ENCODE measurements at regions not wholly inside any gene's neighbourhood (a gene's known extent, or its start where the extent isn't known, plus 50 kb on each side); places are given as distances from the start of the nearest gene placed in this dataset.

GRCh38 chr1:109850194-109850593 is 60.5 kb upstream of the CSF1 start:
- TF ChIP-seq GABPA (IDR thresholded peaks at IDR 0.05; ENCODE audit: low read depth) (no peak), TAF1 (IDR thresholded peaks at IDR 0.05; ENCODE audit: borderline replicate concordance, low read depth, low read length) (no peak), BHLHE40 (IDR thresholded peaks at IDR 0.05; ENCODE audit: borderline replicate concordance in 1 of 2, low read depth in 2 of 2, low read length in 1 of 2) (no peak), CTCF (IDR thresholded peaks at IDR 0.05 in 2 of 3, conservative IDR thresholded peaks at IDR 0.05 in 1 of 3; ENCODE audit: control insufficient read depth in 2 of 3, extremely low read depth in 1 of 3, insufficient read depth in 1 of 3, low read depth in 3 of 3, low read length in 3 of 3) (no peak), SUPT20H (IDR thresholded peaks at IDR 0.05; ENCODE audit: borderline replicate concordance, control insufficient read depth, low read depth, low read length) (no peak), SMC3 (IDR thresholded peaks at IDR 0.05; ENCODE audit: borderline replicate concordance, low read length) (no peak), NBN (IDR thresholded peaks at IDR 0.05) (no peak), SIN3A (IDR thresholded peaks at IDR 0.05; ENCODE audit: low read depth, low read length) (no peak), ETV6 (conservative IDR thresholded peaks at IDR 0.05 in 1 of 2, IDR thresholded peaks at IDR 0.05 in 1 of 2; ENCODE audit: borderline replicate concordance in 1 of 2, low read depth in 1 of 2) (no peak)

Data from GM12878 (cell line).